GM21360 (cell line): ENCODE measurements at regions not wholly inside any gene's neighbourhood (a gene's known extent, or its start where the extent isn't known, plus 50 kb on each side); places are given as distances from the start of the nearest gene placed in this dataset.
"Not testable (repeated sequence)": the region's sequence is repeated elsewhere in the genome, so short reads cannot be mapped to it uniquely, and the experiment has no call there.

Experiments
- ATAC-seq: cut with Tn5 transposase; IDR thresholded peaks from one replicate; pipeline ENCODE4 v1.9.1; 2021; ENCODE audit warnings: mild to moderate bottlenecking, moderate library complexity; ENCODE audit not compliant: unreplicated experiment

GRCh38 chr10:26355241-26355640, 82.9 kb upstream of the APBB1IP start:
- no peak for ATAC-seq

GRCh38 chr10:26357203-26357602, 80.9 kb upstream of the APBB1IP start:
- ATAC-seq = peak; percentile 76

- ATAC-seq = no peak
Observed at GRCh38 chr10:26358071-26358470, 80.1 kb upstream of the APBB1IP start.

- ATAC-seq = no peak
Observed at GRCh38 chr10:26359670-26360069, 78.5 kb upstream of the APBB1IP start.

GRCh38 chr10:26361351-26361750, 76.8 kb upstream of the APBB1IP start:
- ATAC-seq = no peak

DNA sequence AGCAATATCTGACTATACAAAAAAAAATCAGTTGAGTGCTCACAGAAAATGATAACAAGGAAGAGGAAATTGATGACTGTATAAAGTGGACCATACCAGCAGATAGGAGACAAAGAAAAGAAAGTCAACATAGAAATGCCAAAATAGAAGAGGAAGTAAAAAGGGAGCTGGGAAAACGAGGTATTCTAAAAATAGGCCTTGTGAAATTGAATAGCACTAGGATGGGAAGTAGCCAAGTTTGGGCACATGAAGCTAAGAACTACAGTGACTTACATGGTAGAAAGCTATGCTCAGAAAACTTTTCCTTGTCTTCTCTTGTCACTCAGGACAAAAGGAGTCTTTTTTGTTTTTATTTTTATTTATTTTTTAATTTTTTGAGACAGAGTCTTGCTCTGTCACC, 76.2 kb upstream of the APBB1IP start:
- no peak for ATAC-seq

- no peak for ATAC-seq
Observed at GRCh38 chr10:26365681-26366358, 72.3 kb upstream of the APBB1IP start.

DNA sequence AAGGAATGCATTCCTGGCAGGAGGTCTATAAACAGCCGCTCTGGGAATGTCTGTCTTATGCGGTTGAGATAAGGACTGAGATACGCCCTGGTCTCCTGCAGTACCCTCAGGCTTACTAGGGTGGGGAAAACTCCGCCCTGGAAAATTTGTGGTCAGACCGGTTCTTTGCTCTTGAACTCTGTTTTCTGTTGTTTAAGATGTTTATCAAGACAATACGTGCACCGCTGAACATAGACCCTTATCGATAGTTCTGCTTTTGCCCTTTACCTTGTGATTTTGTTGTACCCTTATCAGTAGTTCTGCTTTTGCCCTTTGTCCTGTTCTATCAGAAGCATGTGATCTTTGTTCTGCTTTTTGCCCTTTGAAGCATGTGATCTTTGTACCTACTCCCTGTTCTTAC, 71.1 kb upstream of the APBB1IP start:
- not testable (repeated sequence) for ATAC-seq

DNA sequence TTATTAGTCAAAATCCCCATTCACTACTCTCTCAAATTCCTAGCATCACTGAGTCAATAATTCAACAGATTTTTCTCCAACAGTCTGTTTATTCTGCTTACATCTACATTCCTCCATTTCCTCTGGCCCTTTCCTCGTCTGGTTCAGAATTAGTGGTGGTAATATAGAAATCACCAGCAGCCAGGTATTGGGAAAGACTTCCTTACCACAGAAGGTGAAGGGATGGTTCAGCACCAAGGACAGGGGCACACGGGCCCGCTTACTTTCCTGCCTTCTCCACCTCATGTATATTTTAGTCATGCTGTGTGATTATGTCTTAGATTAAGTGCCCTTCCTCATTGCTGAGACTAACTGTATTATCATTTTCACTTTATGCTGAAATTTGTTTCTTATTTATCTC, 70.4 kb upstream of the APBB1IP start:
- ATAC-seq = no peak

- peak; percentile 46 for ATAC-seq
Observed at GRCh38 chr10:26368463-26368862, 69.7 kb upstream of the APBB1IP start.

DNA sequence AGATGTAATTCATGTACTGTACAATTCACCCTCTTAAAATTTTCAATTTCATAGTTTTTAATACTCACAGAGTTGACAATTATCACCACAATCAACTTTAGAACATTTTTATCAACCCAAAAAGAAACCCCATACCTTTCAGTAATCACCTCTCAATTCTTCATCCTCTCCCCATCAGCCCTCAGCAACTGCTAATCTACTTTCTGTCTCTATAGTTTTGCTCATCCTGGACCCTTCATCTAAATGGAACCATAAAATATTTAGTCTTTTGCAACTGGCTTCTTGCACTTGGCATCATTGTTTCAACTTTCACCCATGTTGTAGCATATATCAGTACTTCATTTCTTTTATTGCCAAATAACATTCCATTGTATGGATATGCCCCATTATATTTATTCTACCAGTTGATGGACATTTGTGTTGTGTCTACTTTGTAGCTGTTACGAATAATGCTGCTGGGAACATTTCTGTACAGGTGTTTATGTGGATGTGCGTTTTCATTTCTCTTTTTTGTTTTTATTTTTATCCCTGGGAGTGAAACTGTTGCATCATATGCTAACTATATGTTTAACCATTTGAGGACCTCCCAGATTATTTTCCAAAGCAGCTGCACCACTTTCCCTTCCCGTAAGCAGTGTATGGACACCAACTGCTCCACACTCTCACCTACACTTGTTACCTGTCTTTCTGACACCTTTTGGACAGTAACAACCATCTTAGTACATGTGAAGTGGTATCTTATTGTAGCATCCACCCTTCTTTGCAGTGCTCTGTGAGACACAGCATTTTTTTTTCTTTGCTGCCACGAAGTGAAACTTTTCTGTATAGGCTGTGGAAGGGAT, 65.4 kb upstream of the APBB1IP start:
- peak; percentile 71 for ATAC-seq

DNA sequence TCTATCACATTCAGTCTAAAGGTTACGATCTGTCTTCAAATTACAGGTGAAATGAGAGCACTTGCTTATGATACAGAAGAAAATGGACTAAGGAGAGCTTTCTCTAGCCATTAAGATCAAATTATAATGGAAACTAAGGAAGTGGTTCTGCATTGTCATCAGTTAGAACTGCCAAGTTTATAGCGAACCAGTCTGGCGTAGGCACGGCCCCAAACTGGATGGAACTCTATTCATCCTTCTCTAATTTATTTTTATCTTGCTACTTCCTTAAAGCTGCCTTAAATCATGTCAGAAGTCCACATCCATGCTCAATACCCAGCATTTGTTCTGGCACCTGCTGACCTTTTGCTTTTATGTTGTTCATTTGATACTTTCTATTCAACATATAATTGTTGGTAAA, 63.7 kb upstream of the APBB1IP start:
- no peak for ATAC-seq

DNA sequence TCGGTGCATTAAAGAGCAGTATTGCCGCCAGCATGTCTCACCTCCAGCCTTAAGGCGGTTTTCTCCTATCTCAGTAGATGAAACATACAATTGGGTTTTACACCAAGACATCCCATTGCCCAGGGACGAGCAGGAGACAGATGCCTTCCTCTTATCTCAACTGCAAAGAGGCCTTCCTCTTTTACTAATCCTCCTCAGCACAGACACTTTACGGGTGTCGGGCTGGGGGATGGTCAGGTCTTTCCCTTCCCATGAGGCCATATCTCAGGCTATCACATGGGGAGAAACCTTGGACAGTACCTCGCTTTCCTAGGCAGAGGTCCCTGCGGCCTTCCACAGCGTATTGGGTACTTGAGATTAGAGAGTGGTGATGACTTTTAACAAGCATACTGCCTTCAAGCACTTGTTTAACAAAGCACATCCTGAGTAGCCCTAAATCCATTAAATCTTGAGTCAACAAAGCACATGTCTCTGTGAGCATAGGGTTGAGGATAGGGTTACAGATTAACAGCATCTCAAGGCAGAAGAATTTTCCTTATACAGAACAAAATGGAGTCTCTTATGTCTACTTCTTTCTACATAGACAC, 60.8 kb upstream of the APBB1IP start:
- not testable (repeated sequence) for ATAC-seq

DNA sequence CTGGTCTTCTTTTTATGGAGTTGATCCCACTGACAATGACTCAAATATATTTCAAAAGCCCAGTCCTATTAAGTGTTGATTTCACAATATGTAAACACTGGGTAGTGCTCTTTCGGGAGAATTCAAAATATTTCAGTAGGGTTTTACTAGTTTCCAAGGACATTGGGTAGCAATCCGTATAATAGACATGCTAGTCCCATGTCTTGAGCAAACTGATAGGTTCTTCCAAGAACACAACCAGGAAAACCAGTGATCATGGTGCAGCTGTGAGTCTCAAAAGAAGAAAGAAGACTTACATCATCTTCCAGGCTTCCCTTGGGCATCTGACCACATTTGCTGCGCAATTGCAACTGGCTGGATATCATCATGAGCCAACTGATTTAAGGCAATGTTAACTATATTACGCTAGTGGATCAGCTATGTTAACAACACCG, 59.3 kb upstream of the APBB1IP start:
- no peak for ATAC-seq

GRCh38 chr10:26380815-26381214, 57.3 kb upstream of the APBB1IP start:
- no peak for ATAC-seq

DNA sequence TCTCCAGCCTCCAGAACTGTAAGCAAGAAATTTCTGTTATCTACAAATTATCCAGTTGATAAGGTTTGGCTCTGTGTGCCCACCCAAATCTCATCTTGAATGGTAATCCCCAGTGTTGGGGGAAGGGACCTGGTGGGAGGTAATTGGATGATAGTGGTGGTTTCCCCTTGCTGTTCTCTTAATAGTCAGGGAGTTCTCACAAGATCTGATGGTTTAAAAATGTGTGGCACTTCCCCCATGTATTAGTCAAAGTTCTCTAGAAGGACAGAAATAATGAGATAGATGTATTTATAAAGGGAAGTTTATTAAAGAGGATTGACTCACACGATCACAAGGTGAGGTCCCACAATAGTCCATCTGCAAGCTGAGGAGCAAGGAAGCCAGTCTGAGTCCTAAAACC, 56.2 kb upstream of the APBB1IP start:
- ATAC-seq = no peak

DNA sequence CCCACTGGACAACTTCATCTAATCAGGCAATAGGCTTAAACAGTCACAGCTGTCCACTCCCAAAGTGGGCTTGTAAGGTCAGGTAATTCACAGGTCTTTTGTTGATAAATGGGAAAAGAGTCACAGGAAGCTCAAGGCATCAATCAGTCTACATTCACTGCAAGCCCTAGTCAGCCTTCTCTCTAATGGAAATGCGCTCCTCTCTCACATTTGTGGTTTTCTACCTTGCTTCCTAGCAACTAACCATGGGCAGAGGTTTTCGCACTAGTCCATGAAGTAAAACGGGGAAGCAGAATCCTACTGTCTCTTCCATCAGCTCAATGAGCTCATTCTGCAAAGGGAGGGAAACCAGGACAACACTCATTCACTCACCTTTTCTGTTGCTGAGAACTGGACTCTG, 53.5 kb upstream of the APBB1IP start:
- no peak for ATAC-seq

DNA sequence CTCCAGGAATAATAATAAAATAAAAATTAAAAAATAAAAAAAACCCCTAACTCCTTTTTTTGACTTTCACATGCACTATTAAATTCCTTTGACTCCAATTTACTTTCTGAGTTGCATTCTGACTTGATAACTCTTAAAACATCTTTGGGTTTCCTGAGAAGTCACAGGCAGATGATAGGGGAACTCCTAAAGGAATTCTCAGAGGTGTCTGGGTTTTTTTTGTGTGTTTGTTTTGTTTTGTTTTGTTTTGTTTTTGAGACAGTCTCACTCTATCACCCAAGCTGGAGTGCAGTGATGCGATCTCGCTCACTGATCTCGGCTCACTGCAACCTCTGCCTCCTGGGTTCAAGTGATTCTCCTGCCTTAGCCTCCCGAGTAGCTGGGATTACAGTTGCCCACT, 52.7 kb upstream of the APBB1IP start:
- ATAC-seq = no peak

DNA sequence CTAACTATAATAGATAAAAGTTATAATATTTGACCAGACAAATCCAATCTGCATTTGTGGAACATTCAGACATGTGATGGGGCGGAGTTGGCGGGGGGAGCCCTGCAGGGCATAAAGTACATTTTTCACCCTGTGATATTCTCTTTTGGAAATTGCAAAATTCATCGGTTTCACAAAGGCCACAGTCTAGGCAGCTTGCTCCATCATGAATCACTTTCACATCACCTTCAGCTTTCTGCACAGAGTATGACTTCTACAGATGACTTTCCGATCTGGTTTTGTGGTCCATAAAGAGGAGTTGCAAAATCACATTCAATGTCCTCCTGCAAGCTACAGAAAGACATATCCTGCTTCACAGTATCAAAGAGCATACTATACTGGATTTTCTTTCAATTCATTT, 51.4 kb upstream of the APBB1IP start:
- ATAC-seq = peak; percentile 74
